B cell (primary cell): ENCODE measurements at regions not wholly inside any gene's neighbourhood (a gene's known extent, or its start where the extent isn't known, plus 50 kb on each side); places are given as distances from the start of the nearest gene placed in this dataset.

ENCODE experiments used
- ATAC-seq: fragments of 200-7000 bp; cut with Tn5 transposase; one replicate; pipeline ENCODE4 v1.10.0; 2021; ENCODE audit warnings: low read depth, mild to moderate bottlenecking, moderate number of reproducible peaks, moderate library complexity
- CTCF ChIA-PET: fragments of 350-600 bp; sonication (Branson Sonifier 250); formaldehyde crosslinking; loops from one replicate; lab custom pipeline; 2021; ENCODE audit warnings: antibody characterized with exemption, inconsistent platforms; lab: Charles Lee
- POLR2A ChIA-PET: fragments of 350-600 bp; sonication (Branson Sonifier 250); formaldehyde crosslinking; loops from one replicate; lab custom pipeline; 2021; ENCODE audit warnings: antibody characterized with exemption; lab: Charles Lee
- DNase-seq: peaks from one replicate; pipeline ENCODE4 v3.0.0; 2013
- H2AFZ ChIP-seq: 2 replicates; pipeline ENCODE4 v1.6.1; 2012; ENCODE audit warnings: mild to moderate bottlenecking, low read depth, low read length; ENCODE audit not compliant: insufficient read depth, poor library complexity, severe bottlenecking
- H3K27ac ChIP-seq, 2 donors: 1 replicate in 1 of 2; 2 replicates in 1 of 2; pipeline ENCODE4 v1.5.1; 2012 to 2013; ENCODE audit warnings: low read length in 2 of 2, mild to moderate bottlenecking in 2 of 2, moderate library complexity in 1 of 2
- H3K27me3 ChIP-seq, 4 experiments: fragments of 200-600 bp in 1 of 4; sonication (generic) in 1 of 4; replicated peaks in 1 of 4; 1 replicate in 2 of 4; 2 replicates in 2 of 4; pipeline versions ENCODE4 v1.6.1 to v1.7.0; 2013 to 2016; ENCODE audit warnings: low read length in 3 of 4, mild to moderate bottlenecking in 2 of 4, mixed read lengths in 1 of 4, moderate library complexity in 1 of 4; ENCODE audit not compliant: insufficient read depth in 4 of 4, control insufficient read depth in 3 of 4; ENCODE audit errors: control extremely low read depth in 1 of 4
- H3K36me3 ChIP-seq, 2 experiments: replicated peaks in 1 of 2; 1 replicate in 1 of 2; 2 replicates in 1 of 2; pipeline versions ENCODE4 v1.6.1 to v1.7.1; 2013; ENCODE audit warnings: low read length in 1 of 2; ENCODE audit not compliant: insufficient read depth in 2 of 2, control insufficient read depth in 1 of 2; ENCODE audit errors: control extremely low read depth in 1 of 2, extremely low read depth in 1 of 2
- H3K4me1 ChIP-seq, 2 donors: fragments of 200-600 bp in 1 of 2; sonication (generic) in 1 of 2; 1 replicate in 1 of 2; 2 replicates in 1 of 2; pipeline versions ENCODE4 v1.5.1 to v1.6.1; 2013 to 2017; ENCODE audit warnings: low read length in 2 of 2; ENCODE audit not compliant: control insufficient read depth in 2 of 2, insufficient read depth in 2 of 2
- H3K4me2 ChIP-seq: replicated peaks from 2 replicates; pipeline ENCODE3; 2012; ENCODE audit warnings: mild to moderate bottlenecking, low read depth, low read length; ENCODE audit not compliant: poor library complexity, severe bottlenecking
- H3K4me3 ChIP-seq, 5 experiments: fragments of 200-600 bp in 1 of 5; sonication (generic) in 1 of 5; 1 replicate in 3 of 5; 2 replicates in 2 of 5; pipeline versions ENCODE4 v1.5.1 to v1.7.0; 2011 to 2016; ENCODE audit warnings: low read length in 4 of 5, mild to moderate bottlenecking in 4 of 5, low read depth in 2 of 5, control low read depth in 1 of 5, moderate library complexity in 1 of 5; ENCODE audit not compliant: insufficient read depth in 1 of 5; ENCODE audit errors: control extremely low read depth in 1 of 5, extremely low read depth in 1 of 5
- H3K79me2 ChIP-seq: fragments of 200-600 bp; sonication (generic); one replicate; pipeline ENCODE4 v1.6.0; 2016; ENCODE audit warnings: low read length; ENCODE audit not compliant: control insufficient read depth, insufficient read depth
- H3K9ac ChIP-seq: fragments of 200-600 bp; sonication (generic); 2 replicates; pipeline ENCODE4 v1.6.1; 2017; ENCODE audit warnings: mild to moderate bottlenecking, low read length, moderate library complexity
- H3K9me3 ChIP-seq, 3 donors: one replicate each; pipeline versions ENCODE4 v1.6.1 to v1.7.1; 2013; ENCODE audit warnings: low read length in 2 of 3; ENCODE audit not compliant: control insufficient read depth in 2 of 3, insufficient read depth in 1 of 3; ENCODE audit errors: control extremely low read depth in 1 of 3
- H4K20me1 ChIP-seq: 2 replicates; pipeline ENCODE4 v1.6.0; 2012; ENCODE audit warnings: mild to moderate bottlenecking, low read length; ENCODE audit not compliant: insufficient read depth, control insufficient read depth, poor library complexity, severe bottlenecking
- H3K27ac Mint-ChIP-seq: one replicate; pipeline ENCODE4 v1.8.0; 2021; ENCODE audit warnings: mixed read lengths
- H3K27me3 Mint-ChIP-seq: one replicate; pipeline ENCODE4 v1.8.0; 2021; ENCODE audit warnings: mixed read lengths
- H3K4me1 Mint-ChIP-seq: one replicate; pipeline ENCODE4 v1.8.0; 2021; ENCODE audit warnings: mixed read lengths
- H3K4me3 Mint-ChIP-seq: one replicate; pipeline ENCODE4 v1.8.0; 2021; ENCODE audit warnings: mixed read lengths
- H3K9me3 Mint-ChIP-seq: one replicate; pipeline ENCODE4 v1.8.0; 2022; ENCODE audit warnings: mixed read lengths; ENCODE audit not compliant: insufficient read depth
- EZH2 ChIP-seq: IDR thresholded peaks from 2 replicates; pipeline ENCODE4 v1.6.1; 2012; ENCODE audit warnings: borderline replicate concordance, low read depth, mild to moderate bottlenecking, moderate library complexity, low read length; ENCODE audit not compliant: insufficient read depth, poor library complexity, severe bottlenecking
- WGBS: methylation state at CpG from one replicate; pipeline ENCODE4 v1.1.5; 2013; ENCODE audit warnings: missing lambda C conversion rate; ENCODE audit not compliant: insufficient coverage; 5-methylcytosine and 5-hydroxymethylcytosine counted together
- intact Hi-C: fragments of 100-400 bp; cut with micrococcal nuclease; formaldehyde crosslinking; loops from one replicate; pipeline ENCODE4 v1.10.0; 2022
- TF ChIP-seq, protein P1 (sequence below): fragments of 200-600 bp; IDR thresholded peaks from one replicate; pipeline ENCODE4 v1.8.0; 2022; ENCODE audit warnings: antibody characterized with exemption, mild to moderate bottlenecking

DNA sequence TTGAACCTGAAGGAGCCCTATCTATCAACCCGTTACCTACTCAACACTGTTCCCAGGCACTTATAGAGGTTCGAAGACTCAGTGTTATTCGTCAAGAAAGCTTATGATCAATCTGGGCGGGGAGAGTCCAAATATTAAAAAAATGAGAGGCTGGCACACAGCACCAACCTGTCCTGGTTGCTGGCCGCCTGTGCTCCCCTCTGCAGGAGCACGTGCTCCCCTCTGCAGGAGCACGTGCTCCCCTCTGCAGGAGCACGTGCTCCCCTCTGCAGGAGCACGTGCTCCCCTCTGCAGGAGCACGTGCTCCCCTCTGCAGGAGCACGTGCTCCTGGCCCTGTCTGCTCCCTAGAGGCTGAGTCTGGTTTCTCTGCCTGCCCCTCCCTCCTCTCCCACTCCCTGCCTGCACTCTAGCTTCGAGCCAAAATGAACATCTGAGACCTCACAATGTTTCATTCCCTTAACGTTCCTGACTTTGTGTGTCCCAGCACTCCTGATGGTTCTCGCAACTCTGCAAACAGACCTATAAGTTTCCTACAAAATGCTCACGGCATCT lies 614.0 kb upstream of the ID2 start:
- Histone ChIP-seq H3K4me3 (no peak overlapping the region), H3K9me3 (peaks cover 0 to 2% (median 0%) of the 10 kb centered on the region in 3 donors), H3K79me2 (no peaks in the 10 kb centered on the region), H3K27me3 (no peaks in the 10 kb centered on the region), H3K36me3 (no peaks in the 10 kb centered on the region), H3K4me2 (no peak overlapping the region), H4K20me1 (no peaks in the 10 kb centered on the region), H3K27ac (no peak overlapping the region), H3K9ac (no peak overlapping the region), H2AFZ (no peak overlapping the region), H3K4me1 (no peaks in the 10 kb centered on the region)
- H3K27me3 Mint-ChIP-seq = peaks cover 15% of the 10 kb centered on the region
- H3K4me1 Mint-ChIP-seq = no peaks in the 10 kb centered on the region
- no peak overlapping the region for H3K27ac Mint-ChIP-seq
- WGBS = 93% methylated on average over 13 of the region's 15 CpGs
- ATAC-seq = no peak
- ChIA-PET POLR2A (no interaction called here), CTCF (no interaction called here)
- no peak for DNase-seq
- H3K9me3 Mint-ChIP-seq = peaks cover 3% of the 10 kb centered on the region
- intact Hi-C loops = no loop called here
- no peak for TF ChIP-seq EZH2
- TF ChIP-seq, protein P1, sequence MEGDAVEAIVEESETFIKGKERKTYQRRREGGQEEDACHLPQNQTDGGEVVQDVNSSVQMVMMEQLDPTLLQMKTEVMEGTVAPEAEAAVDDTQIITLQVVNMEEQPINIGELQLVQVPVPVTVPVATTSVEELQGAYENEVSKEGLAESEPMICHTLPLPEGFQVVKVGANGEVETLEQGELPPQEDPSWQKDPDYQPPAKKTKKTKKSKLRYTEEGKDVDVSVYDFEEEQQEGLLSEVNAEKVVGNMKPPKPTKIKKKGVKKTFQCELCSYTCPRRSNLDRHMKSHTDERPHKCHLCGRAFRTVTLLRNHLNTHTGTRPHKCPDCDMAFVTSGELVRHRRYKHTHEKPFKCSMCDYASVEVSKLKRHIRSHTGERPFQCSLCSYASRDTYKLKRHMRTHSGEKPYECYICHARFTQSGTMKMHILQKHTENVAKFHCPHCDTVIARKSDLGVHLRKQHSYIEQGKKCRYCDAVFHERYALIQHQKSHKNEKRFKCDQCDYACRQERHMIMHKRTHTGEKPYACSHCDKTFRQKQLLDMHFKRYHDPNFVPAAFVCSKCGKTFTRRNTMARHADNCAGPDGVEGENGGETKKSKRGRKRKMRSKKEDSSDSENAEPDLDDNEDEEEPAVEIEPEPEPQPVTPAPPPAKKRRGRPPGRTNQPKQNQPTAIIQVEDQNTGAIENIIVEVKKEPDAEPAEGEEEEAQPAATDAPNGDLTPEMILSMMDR = no peak
- H3K4me3 Mint-ChIP-seq = no peak overlapping the region

DNA sequence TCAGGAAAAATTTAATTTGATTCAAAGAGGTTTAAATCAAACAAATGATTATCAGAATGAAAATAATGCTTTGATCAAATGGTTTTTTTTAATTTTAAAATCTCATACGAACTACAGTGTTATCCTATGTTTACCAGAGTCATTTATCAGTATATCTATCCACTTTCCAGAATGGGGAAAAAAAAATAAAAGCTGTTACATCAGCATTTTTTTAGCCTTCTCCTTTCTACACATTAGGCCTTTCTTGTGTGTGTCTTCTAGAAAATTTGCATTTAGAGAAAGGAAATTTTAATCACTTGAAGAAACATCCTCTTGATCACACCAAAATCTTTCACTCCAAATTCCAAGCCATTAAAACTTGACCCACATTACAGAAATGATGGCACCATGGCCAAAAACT lies 608.9 kb upstream of the ID2 start:
- H3K9me3 ChIP-seq = peaks cover 0 to 8% (median 0%) of the 10 kb centered on the region in 3 donors
- H3K4me1 Mint-ChIP-seq = no peaks in the 10 kb centered on the region
- intact Hi-C loops = no loop called here
- ATAC-seq (no peak), DNase-seq (no peak)
- ChIA-PET POLR2A (no interaction called here), CTCF (no interaction called here)
- H3K9me3 Mint-ChIP-seq = no peaks in the 10 kb centered on the region
- H3K4me2 ChIP-seq = no peak overlapping the region
- H3K4me3 Mint-ChIP-seq = no peak overlapping the region
- H3K4me1 ChIP-seq = no peaks in the 10 kb centered on the region
- no peaks in the 10 kb centered on the region for H3K27me3 Mint-ChIP-seq
- WGBS = no CpG with 5 or more reads among the region's 1 CpG
- no peaks in the 10 kb centered on the region for H4K20me1 ChIP-seq
- H3K79me2 ChIP-seq = no peaks in the 10 kb centered on the region
- TF ChIP-seq EZH2 = no peak
- TF ChIP-seq, protein P1 = no peak
- no peak overlapping the region for H3K27ac ChIP-seq
- no peak overlapping the region for H3K27ac Mint-ChIP-seq
- no peaks in the 10 kb centered on the region for H3K36me3 ChIP-seq
- H3K27me3 ChIP-seq = no peaks in the 10 kb centered on the region
- no peak overlapping the region for H3K4me3 ChIP-seq
- H2AFZ ChIP-seq = no peak overlapping the region
- no peak overlapping the region for H3K9ac ChIP-seq
